ENCODE measurements at regions not wholly inside any gene's neighbourhood (a gene's known extent, or its start where the extent isn't known, plus 50 kb on each side); places are given as distances from the start of the nearest gene placed in this dataset.
A peak's percentile ranks its signal among the peaks of the same experiment; 100 is the strongest.

GRCh38 chr5:169472544-169472943 lies 111.0 kb upstream of the SPDL1 start:
- H3K18ac ChIP-seq (ENCODE audit: low read depth in 1 of 2, low read length in 2 of 2): no peak overlapping the region
- H4K91ac ChIP-seq (ENCODE audit: low read length): no peak overlapping the region
- no peak overlapping the region for H4K8ac ChIP-seq (ENCODE audit: low read length)
- no peak overlapping the region for H2BK120ac ChIP-seq (ENCODE audit: low read depth, low read length)
- no peak overlapping the region for H2BK12ac ChIP-seq (ENCODE audit: low read length in 2 of 2)
- H3K27ac ChIP-seq (ENCODE audit: low read length, poor library complexity, severe bottlenecking): no peak overlapping the region
- H3K36me3 ChIP-seq (ENCODE audit: control insufficient read depth in 1 of 2, insufficient read depth in 2 of 2, low read depth in 1 of 2, low read length in 2 of 2): no peaks in the 10 kb centered on the region
- H3K27me3 ChIP-seq (ENCODE audit: control insufficient read depth in 1 of 2, insufficient read depth in 1 of 2, low read length in 2 of 2): peaks cover 3% of the 10 kb centered on the region in 2 experiments
- DNase-seq: no peak
- H3K4me2 ChIP-seq (ENCODE audit: low read length, poor library complexity, severe bottlenecking): no peak overlapping the region
- H3K4me1 ChIP-seq (ENCODE audit: control insufficient read depth, insufficient read depth, low read depth, low read length): no peaks in the 10 kb centered on the region
- H3K4ac ChIP-seq (ENCODE audit: low read depth in 1 of 2, low read length in 2 of 2): no peak overlapping the region
- H3K79me1 ChIP-seq (replicated peaks; ENCODE audit: low read length, poor library complexity, severe bottlenecking): no peaks in the 10 kb centered on the region
- no peak overlapping the region for H2BK15ac ChIP-seq (ENCODE audit: low read depth, poor library complexity, severe bottlenecking)
- 80% methylated on average over 3 of the region's 5 CpGs for WGBS
- no peak overlapping the region for H3K9ac ChIP-seq (ENCODE audit: low read length)
- H2BK5ac ChIP-seq (ENCODE audit: low read depth, low read length, poor library complexity, severe bottlenecking): no peak overlapping the region
- H3K4me3 ChIP-seq (ENCODE audit: insufficient read depth in 1 of 2, low read depth in 1 of 2, low read length in 2 of 2): no peak overlapping the region
- no peak overlapping the region for H3K14ac ChIP-seq (ENCODE audit: low read length in 2 of 2)
- H3K9me3 ChIP-seq (ENCODE audit: control insufficient read depth, low read length): peaks cover 5% of the 10 kb centered on the region
- H2AFZ ChIP-seq (ENCODE audit: low read depth, low read length): no peak overlapping the region
- no peak overlapping the region for H2AK5ac ChIP-seq (ENCODE audit: low read length, severe bottlenecking)
- no peak overlapping the region for H3K23ac ChIP-seq (ENCODE audit: low read length in 2 of 2)

- H3K79me1 ChIP-seq (replicated peaks; ENCODE audit: low read length, poor library complexity, severe bottlenecking): no peaks in the 10 kb centered on the region
- 72% methylated on average over 4 of the region's 4 CpGs for WGBS
- H3K23ac ChIP-seq (ENCODE audit: low read length in 2 of 2): no peak overlapping the region
- H2BK15ac ChIP-seq (ENCODE audit: low read depth, poor library complexity, severe bottlenecking): no peak overlapping the region
- no peaks in the 10 kb centered on the region for H3K36me3 ChIP-seq (ENCODE audit: control insufficient read depth in 1 of 2, insufficient read depth in 2 of 2, low read depth in 1 of 2, low read length in 2 of 2)
- H2AK5ac ChIP-seq (ENCODE audit: low read length, severe bottlenecking): no peak overlapping the region
- no peak overlapping the region for H3K4me3 ChIP-seq (ENCODE audit: insufficient read depth in 1 of 2, low read depth in 1 of 2, low read length in 2 of 2)
- no peaks in the 10 kb centered on the region for H3K4me1 ChIP-seq (ENCODE audit: control insufficient read depth, insufficient read depth, low read depth, low read length)
- H2BK5ac ChIP-seq (ENCODE audit: low read depth, low read length, poor library complexity, severe bottlenecking): no peak overlapping the region
- H3K27ac ChIP-seq (ENCODE audit: low read length, poor library complexity, severe bottlenecking): no peak overlapping the region
- peaks cover 3% of the 10 kb centered on the region in 2 experiments for H3K27me3 ChIP-seq (ENCODE audit: control insufficient read depth in 1 of 2, insufficient read depth in 1 of 2, low read length in 2 of 2)
- no peak overlapping the region for H4K8ac ChIP-seq (ENCODE audit: low read length)
- no peak overlapping the region for H3K4me2 ChIP-seq (ENCODE audit: low read length, poor library complexity, severe bottlenecking)
- H3K4ac ChIP-seq (ENCODE audit: low read depth in 1 of 2, low read length in 2 of 2): no peak overlapping the region
- H2BK12ac ChIP-seq (ENCODE audit: low read length in 2 of 2): no peak overlapping the region
- H3K9me3 ChIP-seq (ENCODE audit: control insufficient read depth, low read length): peaks cover 9% of the 10 kb centered on the region
- H3K18ac ChIP-seq (ENCODE audit: low read depth in 1 of 2, low read length in 2 of 2): no peak overlapping the region
- H2BK120ac ChIP-seq (ENCODE audit: low read depth, low read length): no peak overlapping the region
- no peak for DNase-seq
- H4K91ac ChIP-seq (ENCODE audit: low read length): no peak overlapping the region
- H3K14ac ChIP-seq (ENCODE audit: low read length in 2 of 2): no peak overlapping the region
- H2AFZ ChIP-seq (ENCODE audit: low read depth, low read length): no peak overlapping the region
- H3K9ac ChIP-seq (ENCODE audit: low read length): no peak overlapping the region
These were observed 112.6 kb upstream of the SPDL1 start for GRCh38 chr5:169471021-169471420.

- no peak overlapping the region for H4K8ac ChIP-seq (ENCODE audit: low read length)
- no peak overlapping the region for H2AFZ ChIP-seq (ENCODE audit: low read depth, low read length)
- H3K27me3 ChIP-seq (ENCODE audit: control insufficient read depth in 1 of 2, insufficient read depth in 1 of 2, low read length in 2 of 2): no peaks in the 10 kb centered on the region
- H3K9ac ChIP-seq (ENCODE audit: low read length): no peak overlapping the region
- no peak overlapping the region for H3K4me2 ChIP-seq (ENCODE audit: low read length, poor library complexity, severe bottlenecking)
- no peak overlapping the region for H3K23ac ChIP-seq (ENCODE audit: low read length in 2 of 2)
- H3K4me3 ChIP-seq (ENCODE audit: insufficient read depth in 1 of 2, low read depth in 1 of 2, low read length in 2 of 2): no peak overlapping the region
- H3K79me1 ChIP-seq (replicated peaks; ENCODE audit: low read length, poor library complexity, severe bottlenecking): no peaks in the 10 kb centered on the region
- no peak overlapping the region for H3K14ac ChIP-seq (ENCODE audit: low read length in 2 of 2)
- no peak overlapping the region for H2BK12ac ChIP-seq (ENCODE audit: low read length in 2 of 2)
- no peak overlapping the region for H3K27ac ChIP-seq (ENCODE audit: low read length, poor library complexity, severe bottlenecking)
- H2BK15ac ChIP-seq (ENCODE audit: low read depth, poor library complexity, severe bottlenecking): no peak overlapping the region
- H3K18ac ChIP-seq (ENCODE audit: low read depth in 1 of 2, low read length in 2 of 2): no peak overlapping the region
- no peak overlapping the region for H4K91ac ChIP-seq (ENCODE audit: low read length)
- no peak overlapping the region for H2BK5ac ChIP-seq (ENCODE audit: low read depth, low read length, poor library complexity, severe bottlenecking)
- H3K4ac ChIP-seq (ENCODE audit: low read depth in 1 of 2, low read length in 2 of 2): no peak overlapping the region
- DNase-seq: peak; percentile 6
- H2AK5ac ChIP-seq (ENCODE audit: low read length, severe bottlenecking): no peak overlapping the region
- no peaks in the 10 kb centered on the region for H3K36me3 ChIP-seq (ENCODE audit: control insufficient read depth in 1 of 2, insufficient read depth in 2 of 2, low read depth in 1 of 2, low read length in 2 of 2)
- H3K9me3 ChIP-seq (ENCODE audit: control insufficient read depth, low read length): peaks cover 8% of the 10 kb centered on the region
- H2BK120ac ChIP-seq (ENCODE audit: low read depth, low read length): no peak overlapping the region
- 37% methylated on average over 3 of the region's 5 CpGs for whole genome bisulfite sequencing
- no peaks in the 10 kb centered on the region for H3K4me1 ChIP-seq (ENCODE audit: control insufficient read depth, insufficient read depth, low read depth, low read length)
These were observed 116.4 kb upstream of the SPDL1 start for GRCh38 chr5:169467041-169467771.

GRCh38 chr5:169460896-169461295 lies 122.7 kb upstream of the SPDL1 start:
- peaks cover 4% of the 10 kb centered on the region for H3K9me3 ChIP-seq (ENCODE audit: control insufficient read depth, low read length)
- H3K4me2 ChIP-seq (ENCODE audit: low read length, poor library complexity, severe bottlenecking): no peak overlapping the region
- H4K8ac ChIP-seq (ENCODE audit: low read length): no peak overlapping the region
- no peak overlapping the region for H2BK120ac ChIP-seq (ENCODE audit: low read depth, low read length)
- H3K9ac ChIP-seq (ENCODE audit: low read length): no peak overlapping the region
- H3K4me3 ChIP-seq (ENCODE audit: insufficient read depth in 1 of 2, low read depth in 1 of 2, low read length in 2 of 2): no peak overlapping the region
- no peaks in the 10 kb centered on the region for H3K4me1 ChIP-seq (ENCODE audit: control insufficient read depth, insufficient read depth, low read depth, low read length)
- no peak overlapping the region for H3K18ac ChIP-seq (ENCODE audit: low read depth in 1 of 2, low read length in 2 of 2)
- H2AFZ ChIP-seq (ENCODE audit: low read depth, low read length): no peak overlapping the region
- H2AK5ac ChIP-seq (ENCODE audit: low read length, severe bottlenecking): no peak overlapping the region
- no peak overlapping the region for H2BK15ac ChIP-seq (ENCODE audit: low read depth, poor library complexity, severe bottlenecking)
- 79% methylated on average over 4 of the region's 6 CpGs for WGBS
- H3K27me3 ChIP-seq (ENCODE audit: control insufficient read depth in 1 of 2, insufficient read depth in 1 of 2, low read length in 2 of 2): no peaks in the 10 kb centered on the region
- H3K23ac ChIP-seq (ENCODE audit: low read length in 2 of 2): no peak overlapping the region
- H3K36me3 ChIP-seq (ENCODE audit: control insufficient read depth in 1 of 2, insufficient read depth in 2 of 2, low read depth in 1 of 2, low read length in 2 of 2): no peaks in the 10 kb centered on the region
- H3K79me1 ChIP-seq (replicated peaks; ENCODE audit: low read length, poor library complexity, severe bottlenecking): no peaks in the 10 kb centered on the region
- no peak for DNase-seq
- H2BK12ac ChIP-seq (ENCODE audit: low read length in 2 of 2): no peak overlapping the region
- H3K27ac ChIP-seq (ENCODE audit: low read length, poor library complexity, severe bottlenecking): no peak overlapping the region
- H3K14ac ChIP-seq (ENCODE audit: low read length in 2 of 2): no peak overlapping the region
- no peak overlapping the region for H3K4ac ChIP-seq (ENCODE audit: low read depth in 1 of 2, low read length in 2 of 2)
- no peak overlapping the region for H2BK5ac ChIP-seq (ENCODE audit: low read depth, low read length, poor library complexity, severe bottlenecking)
- no peak overlapping the region for H4K91ac ChIP-seq (ENCODE audit: low read length)

Measured in mesenchymal stem cell (in vitro differentiated cells and primary cell).